ENCODE measurements at regions not wholly inside any gene's neighbourhood (a gene's known extent, or its start where the extent isn't known, plus 50 kb on each side); places are given as distances from the start of the nearest gene placed in this dataset.

GRCh38 chr15:25238716-25239470, 199.9 kb downstream of the UBE3A start:
- Histone ChIP-seq H3K9ac (no peak overlapping the region), H3K36me3 (no peaks in the 10 kb centered on the region), H3K9me3 (peaks cover 96% of the 10 kb centered on the region), H4K20me1 (no peaks in the 10 kb centered on the region), H3K4me1 (no peaks in the 10 kb centered on the region), H3K27ac (no peak overlapping the region), H3K4me2 (no peak overlapping the region), H3K4me3 (no peak overlapping the region), H3K27me3 (no peaks in the 10 kb centered on the region)
- TF ChIP-seq Cebpa-rat (IDR thresholded peaks at IDR 0.05) = no peak

GRCh38 chr15:25239471-25240345, 199.1 kb downstream of the UBE3A start:
- Histone ChIP-seq H3K4me3 (no peak overlapping the region), H3K4me1 (no peaks in the 10 kb centered on the region), H3K36me3 (no peaks in the 10 kb centered on the region), H3K27me3 (no peaks in the 10 kb centered on the region), H3K9me3 (peaks cover 91% of the 10 kb centered on the region), H3K4me2 (no peak overlapping the region), H3K27ac (no peak overlapping the region), H4K20me1 (no peaks in the 10 kb centered on the region), H3K9ac (no peak overlapping the region)
- TF ChIP-seq Cebpa-rat (IDR thresholded peaks at IDR 0.05) = no peak

- TF ChIP-seq Cebpa-rat (IDR thresholded peaks at IDR 0.05) = no peak
- Histone ChIP-seq H3K36me3 (no peaks in the 10 kb centered on the region), H3K4me2 (no peak overlapping the region), H3K4me3 (no peak overlapping the region), H3K27ac (no peak overlapping the region), H3K4me1 (no peaks in the 10 kb centered on the region), H4K20me1 (no peaks in the 10 kb centered on the region), H3K9me3 (peaks cover 91% of the 10 kb centered on the region), H3K27me3 (no peaks in the 10 kb centered on the region), H3K9ac (no peak overlapping the region)
Observed at GRCh38 chr15:25240461-25241021, 198.3 kb downstream of the UBE3A start.

- no peak overlapping the region for H3K4me2 ChIP-seq
- no peaks in the 10 kb centered on the region for H3K36me3 ChIP-seq
- no peaks in the 10 kb centered on the region for H3K4me1 ChIP-seq
- H4K20me1 ChIP-seq = no peaks in the 10 kb centered on the region
- no peak overlapping the region for H3K9ac ChIP-seq
- H3K27ac ChIP-seq = no peak overlapping the region
- H3K4me3 ChIP-seq = no peak overlapping the region
- no peaks in the 10 kb centered on the region for H3K27me3 ChIP-seq
- no peak for TF ChIP-seq Cebpa-rat (IDR thresholded peaks at IDR 0.05)
- peaks cover 93% of the 10 kb centered on the region for H3K9me3 ChIP-seq
Observed at GRCh38 chr15:25241241-25241801, 197.5 kb downstream of the UBE3A start.

- Histone ChIP-seq H3K9me3 (peaks cover 93% of the 10 kb centered on the region), H3K27ac (no peak overlapping the region), H3K27me3 (no peaks in the 10 kb centered on the region), H3K4me1 (no peaks in the 10 kb centered on the region), H3K9ac (no peak overlapping the region), H4K20me1 (no peaks in the 10 kb centered on the region), H3K36me3 (no peaks in the 10 kb centered on the region), H3K4me2 (no peak overlapping the region), H3K4me3 (no peak overlapping the region)
- TF ChIP-seq Cebpa-rat (IDR thresholded peaks at IDR 0.05) = no peak
Observed at GRCh38 chr15:25242166-25242879, 196.5 kb downstream of the UBE3A start.

GRCh38 chr15:25242957-25243799, 195.6 kb downstream of the UBE3A start:
- TF ChIP-seq Cebpa-rat (IDR thresholded peaks at IDR 0.05) = no peak

GRCh38 chr15:25243800-25244097, 195.1 kb downstream of the UBE3A start:
- Histone ChIP-seq H3K4me3 (no peak overlapping the region), H4K20me1 (no peaks in the 10 kb centered on the region), H3K9me3 (peaks cover 91% of the 10 kb centered on the region), H3K36me3 (no peaks in the 10 kb centered on the region), H3K4me2 (no peak overlapping the region), H3K27ac (no peak overlapping the region), H3K27me3 (no peaks in the 10 kb centered on the region), H3K4me1 (no peaks in the 10 kb centered on the region), H3K9ac (no peak overlapping the region)
- TF ChIP-seq Cebpa-rat (IDR thresholded peaks at IDR 0.05) = no peak

More at GRCh38 chr15:25242957-25243799, 195.6 kb downstream of the UBE3A start:
- H4K20me1 ChIP-seq = no peaks in the 10 kb centered on the region
- H3K4me3 ChIP-seq = no peak overlapping the region
- no peaks in the 10 kb centered on the region for H3K27me3 ChIP-seq
- H3K27ac ChIP-seq = no peak overlapping the region
- no peaks in the 10 kb centered on the region for H3K36me3 ChIP-seq
- H3K4me1 ChIP-seq = no peaks in the 10 kb centered on the region
- H3K9me3 ChIP-seq = peaks cover 91% of the 10 kb centered on the region
- H3K4me2 ChIP-seq = no peak overlapping the region
- H3K9ac ChIP-seq = no peak overlapping the region

- no peak for TF ChIP-seq Cebpa-rat (IDR thresholded peaks at IDR 0.05)
- no peaks in the 10 kb centered on the region for H4K20me1 ChIP-seq
- no peaks in the 10 kb centered on the region for H3K36me3 ChIP-seq
- no peak overlapping the region for H3K9ac ChIP-seq
- H3K4me1 ChIP-seq = no peaks in the 10 kb centered on the region
- H3K27me3 ChIP-seq = no peaks in the 10 kb centered on the region
- no peak overlapping the region for H3K27ac ChIP-seq
- no peak overlapping the region for H3K4me3 ChIP-seq
- no peak overlapping the region for H3K4me2 ChIP-seq
- H3K9me3 ChIP-seq = peaks cover 91% of the 10 kb centered on the region
Observed at GRCh38 chr15:25244731-25245585, 193.9 kb downstream of the UBE3A start.

All from BLaER1 (cell line).